HG03457 (cell line): ENCODE measurements at regions not wholly inside any gene's neighbourhood (a gene's known extent, or its start where the extent isn't known, plus 50 kb on each side); places are given as distances from the start of the nearest gene placed in this dataset.

Experiments
- ATAC-seq: cut with Tn5 transposase; IDR thresholded peaks from one replicate; pipeline ENCODE4 v1.9.1; 2021; ENCODE audit warnings: moderate number of reproducible peaks; ENCODE audit not compliant: unreplicated experiment

- ATAC-seq: no peak
Observed at GRCh38 chr4:137333031-137333430, 199.3 kb downstream of the PCDH18 start.

- ATAC-seq: no peak
Observed at GRCh38 chr4:137312257-137312656, 220.0 kb downstream of the PCDH18 start.

DNA sequence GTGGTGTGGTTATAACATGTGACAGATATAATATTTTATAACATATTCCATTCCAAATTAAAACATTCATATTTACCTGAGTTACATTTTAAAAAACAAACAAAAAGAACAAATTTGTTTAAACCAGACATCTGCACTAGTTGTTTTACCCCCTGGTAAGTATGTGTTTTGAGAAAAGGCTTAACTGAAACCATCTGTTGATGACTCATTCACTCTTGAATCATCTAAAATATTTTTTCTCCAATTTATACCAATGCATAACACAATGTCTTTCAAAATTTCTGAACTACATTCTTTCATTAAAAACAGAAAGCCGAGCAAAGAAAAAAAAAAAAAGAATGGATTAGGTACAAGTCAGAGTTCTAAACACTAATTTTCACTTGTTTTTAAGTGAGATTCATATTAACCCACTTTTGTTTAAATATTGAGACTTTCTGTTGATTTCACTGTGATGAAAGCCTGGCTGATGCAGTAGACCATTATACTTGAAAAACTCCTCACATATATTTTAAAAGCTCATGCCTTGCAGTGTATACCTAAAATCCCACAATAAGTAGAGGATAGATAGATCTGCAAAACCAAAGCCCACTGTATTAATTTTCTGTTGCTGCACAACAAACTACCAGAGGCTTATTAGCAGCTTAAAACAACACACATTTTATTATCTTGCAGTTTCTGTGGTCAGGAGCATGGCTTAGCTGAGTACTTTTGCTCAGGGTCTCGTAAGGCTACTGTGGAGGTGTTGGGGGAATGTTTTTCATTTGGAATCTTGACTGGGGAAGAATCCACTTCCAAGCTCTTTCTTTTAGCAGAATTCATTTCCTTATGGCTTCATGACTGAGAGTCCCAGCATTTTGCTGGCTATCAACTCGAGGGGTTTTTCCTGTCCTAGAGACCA, 221.5 kb downstream of the PCDH18 start:
- ATAC-seq: no peak

GRCh38 chr4:137310166-137310565, 222.1 kb downstream of the PCDH18 start:
- ATAC-seq: no peak

DNA sequence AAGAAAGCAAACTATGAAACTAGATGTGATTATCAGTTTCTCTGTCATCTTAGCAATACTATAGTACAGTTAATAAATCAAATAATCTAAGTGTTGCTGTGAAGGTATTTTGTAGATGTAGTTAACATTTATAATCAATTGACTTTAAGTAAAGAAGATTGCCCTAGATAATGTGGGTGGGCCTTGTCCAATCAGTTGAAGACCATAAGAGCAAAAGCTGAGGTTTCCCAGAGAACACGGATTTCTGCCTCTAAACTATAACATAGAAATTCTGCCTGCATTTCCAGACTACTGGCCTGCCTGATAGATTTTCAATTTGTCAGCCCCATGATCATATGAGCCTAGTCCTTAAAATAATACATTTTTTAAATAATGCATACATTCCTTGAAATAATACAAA, 222.9 kb downstream of the PCDH18 start:
- ATAC-seq: no peak

- ATAC-seq: no peak
Observed at GRCh38 chr4:137307806-137308205, 224.5 kb downstream of the PCDH18 start.

- no peak for ATAC-seq
Observed at GRCh38 chr4:137300776-137301175, 231.5 kb downstream of the PCDH18 start.

DNA sequence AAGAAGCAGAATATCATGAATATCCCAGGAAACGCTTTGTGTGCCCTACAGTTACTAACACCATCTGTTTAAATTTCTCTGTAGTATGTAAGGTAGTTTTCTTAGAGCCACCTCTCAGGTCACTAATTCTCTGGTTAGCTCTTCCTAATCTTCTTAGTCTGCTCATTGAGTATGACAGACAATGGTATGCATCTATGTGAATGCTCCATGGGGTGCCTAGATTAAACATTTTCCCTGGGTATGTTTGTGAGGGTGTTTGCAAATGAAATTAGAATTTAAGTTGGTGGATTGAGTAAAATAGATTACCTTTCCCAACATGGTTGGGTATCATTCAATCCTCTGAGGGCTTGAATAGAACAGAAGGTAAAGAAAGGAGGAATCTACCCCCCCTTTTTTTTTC, 233.0 kb downstream of the PCDH18 start:
- ATAC-seq: no peak

DNA sequence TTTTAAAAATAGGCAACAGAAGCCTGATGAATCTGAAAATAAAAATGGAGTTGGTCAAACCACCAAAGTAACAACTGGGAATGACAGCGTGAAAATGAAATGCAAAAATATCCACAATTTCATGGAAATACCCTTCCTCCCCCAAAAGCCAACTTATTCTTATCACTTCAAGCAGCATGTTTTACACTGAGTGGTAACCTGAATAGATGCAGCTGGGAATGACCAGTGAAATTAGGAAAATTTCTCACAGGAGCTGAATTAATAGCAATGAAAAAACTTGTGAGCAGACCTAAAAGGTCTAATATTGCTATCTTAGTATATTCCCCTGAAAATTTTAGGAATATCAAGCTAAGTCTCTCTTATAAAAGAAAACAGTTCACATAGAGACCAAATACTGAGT, 239.0 kb downstream of the PCDH18 start:
- ATAC-seq: no peak

DNA sequence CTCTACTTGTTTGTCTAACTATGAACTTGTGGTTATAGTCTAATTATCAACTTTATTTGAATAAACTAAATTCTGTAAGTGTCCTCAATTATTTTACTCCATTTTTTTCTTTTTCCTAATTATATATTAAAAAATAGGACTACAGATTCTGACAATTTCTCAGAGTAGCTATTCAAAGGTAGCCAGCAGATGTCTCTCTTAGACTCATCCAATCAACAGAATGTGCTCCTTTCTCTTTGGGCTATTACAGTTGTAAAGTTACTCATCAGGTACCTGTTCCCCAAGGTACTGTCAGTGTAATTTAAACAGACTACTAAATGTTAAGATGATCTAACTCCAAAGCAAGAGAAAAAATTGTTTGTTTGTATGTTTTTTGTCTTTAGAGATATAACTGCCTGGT, 248.6 kb downstream of the PCDH18 start:
- no peak for ATAC-seq

DNA sequence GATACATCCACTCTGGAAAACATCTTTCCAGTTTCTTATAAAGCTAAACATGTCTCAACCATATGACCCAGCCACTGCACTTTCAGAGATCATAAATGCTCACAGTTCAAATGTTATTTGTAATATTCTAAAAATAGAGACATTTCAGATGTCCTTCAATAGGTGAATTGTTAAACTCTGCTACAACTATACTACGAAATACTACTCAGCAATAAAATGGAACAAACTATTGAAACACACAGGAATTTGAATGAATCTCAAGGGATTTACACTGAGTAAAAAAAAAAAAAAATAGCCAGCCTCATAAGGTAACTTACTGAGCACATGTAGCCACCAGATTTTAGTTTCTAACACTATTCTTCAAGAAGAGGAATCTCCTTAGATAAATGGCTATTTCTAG, 253.9 kb downstream of the PCDH18 start:
- ATAC-seq: no peak

DNA sequence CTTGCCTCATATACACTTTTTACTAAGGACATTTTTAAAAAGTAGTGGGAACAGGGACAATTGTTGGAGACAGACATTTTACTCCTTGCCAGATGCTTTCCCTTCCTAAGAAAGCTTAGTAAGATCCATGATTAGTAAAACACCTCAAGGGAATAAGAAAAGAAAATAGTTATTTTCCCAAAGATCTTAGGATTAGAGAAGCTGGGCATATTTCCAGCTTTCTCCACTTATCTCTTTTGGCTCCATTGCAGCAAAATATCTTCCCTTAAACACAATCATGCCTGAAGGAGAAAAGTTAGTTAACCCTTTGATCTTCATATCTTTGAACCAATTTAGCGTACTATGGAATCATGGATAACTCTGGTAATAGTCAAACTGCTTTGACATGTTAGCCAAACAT, 257.9 kb downstream of the PCDH18 start:
- ATAC-seq: no peak

- no peak for ATAC-seq
Observed at GRCh38 chr4:137267024-137267423, 265.3 kb downstream of the PCDH18 start.

DNA sequence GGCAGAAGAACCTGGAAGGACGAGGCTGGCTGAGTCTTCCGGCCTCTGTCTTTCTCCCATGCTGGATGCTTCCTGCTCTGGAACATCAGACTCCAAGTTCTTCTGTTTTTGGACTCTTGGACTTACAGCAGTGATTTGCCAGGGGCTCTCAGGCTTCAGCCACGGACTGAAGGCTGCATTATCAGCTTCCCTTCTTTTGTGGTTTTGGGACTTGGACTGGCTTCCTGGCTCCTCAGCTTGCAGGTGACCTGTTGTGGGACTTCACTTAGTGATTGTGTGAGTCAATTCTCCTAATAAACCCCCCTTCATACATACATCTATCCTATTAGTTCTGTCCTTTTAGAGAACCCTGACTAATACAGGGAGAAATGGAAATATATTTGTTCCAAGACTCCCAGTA, 265.8 kb downstream of the PCDH18 start:
- ATAC-seq: no peak

- no peak for ATAC-seq
Observed at GRCh38 chr4:137263206-137263605, 269.1 kb downstream of the PCDH18 start.

- no peak for ATAC-seq
Observed at GRCh38 chr4:137253949-137254348, 278.3 kb downstream of the PCDH18 start.

DNA sequence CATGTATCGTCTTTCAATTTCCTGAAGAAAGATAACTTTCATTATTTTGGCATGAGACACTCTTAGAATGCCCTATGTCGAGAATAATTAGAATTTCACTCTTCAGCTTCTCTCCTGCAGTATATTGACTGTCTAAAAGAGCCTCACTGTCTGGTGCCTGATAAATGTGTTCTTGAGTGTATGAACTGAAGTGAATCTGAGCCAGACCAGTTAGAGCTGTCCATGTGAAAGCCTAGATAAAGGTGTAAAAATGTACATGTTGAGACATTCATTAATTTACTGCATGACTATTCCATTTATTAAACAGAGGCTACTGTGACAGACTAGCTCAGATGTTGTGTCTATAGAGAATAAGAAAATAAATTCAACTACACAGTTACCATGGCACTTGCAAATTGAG, 283.2 kb downstream of the PCDH18 start:
- no peak for ATAC-seq

DNA sequence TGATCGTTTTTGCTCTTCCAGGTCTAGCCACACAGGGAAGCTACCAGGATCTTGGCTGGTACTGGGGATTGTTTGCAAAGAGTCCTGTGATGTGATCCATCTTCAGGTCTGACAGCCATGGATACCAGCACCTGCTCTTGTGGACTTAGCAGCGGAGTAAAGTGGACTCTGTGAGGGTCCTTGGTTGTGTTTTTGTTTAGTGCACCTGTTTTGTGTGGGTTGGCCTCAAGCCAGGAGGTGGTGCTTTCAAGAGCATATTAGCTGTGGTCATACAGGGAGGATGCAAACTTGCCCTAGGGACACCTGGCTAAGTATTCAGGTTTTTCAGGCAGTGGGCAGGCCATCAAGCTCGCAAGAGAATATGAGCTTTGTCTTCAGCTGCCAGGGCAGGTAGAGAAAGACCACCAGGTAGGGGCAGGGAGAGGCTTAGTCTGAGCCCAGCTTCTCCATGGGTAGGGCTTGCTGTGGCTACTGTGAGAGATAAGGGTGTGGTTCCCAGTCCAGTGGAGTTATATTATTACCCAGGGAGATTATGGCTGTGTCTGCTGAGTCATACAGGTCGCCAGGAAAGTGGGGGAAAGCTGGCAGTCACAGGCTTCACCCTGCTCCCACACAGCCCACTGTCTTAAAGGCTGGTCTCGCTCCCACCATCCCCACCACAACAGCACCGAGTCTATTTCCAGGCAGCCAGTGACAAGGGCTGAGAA, 293.7 kb downstream of the PCDH18 start:
- no peak for ATAC-seq

DNA sequence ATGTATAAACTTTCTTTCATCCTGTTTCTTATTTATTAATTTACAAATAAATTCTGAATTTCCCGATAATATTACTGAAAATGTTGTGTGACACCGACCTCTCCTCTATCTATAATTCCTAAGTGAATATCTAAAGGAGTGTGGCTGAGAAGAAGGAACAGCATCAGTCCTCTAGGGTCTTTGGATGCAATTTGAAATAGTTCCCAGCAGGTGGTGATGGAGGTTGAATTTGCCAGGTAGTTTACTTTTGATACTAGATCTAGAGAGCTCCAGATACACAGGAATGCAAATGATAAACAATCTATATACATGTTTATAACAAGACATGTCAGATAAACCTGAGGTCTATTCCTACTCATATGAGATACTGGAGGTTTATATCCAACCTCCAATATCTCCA, 305.4 kb downstream of the PCDH18 start:
- ATAC-seq: no peak

DNA sequence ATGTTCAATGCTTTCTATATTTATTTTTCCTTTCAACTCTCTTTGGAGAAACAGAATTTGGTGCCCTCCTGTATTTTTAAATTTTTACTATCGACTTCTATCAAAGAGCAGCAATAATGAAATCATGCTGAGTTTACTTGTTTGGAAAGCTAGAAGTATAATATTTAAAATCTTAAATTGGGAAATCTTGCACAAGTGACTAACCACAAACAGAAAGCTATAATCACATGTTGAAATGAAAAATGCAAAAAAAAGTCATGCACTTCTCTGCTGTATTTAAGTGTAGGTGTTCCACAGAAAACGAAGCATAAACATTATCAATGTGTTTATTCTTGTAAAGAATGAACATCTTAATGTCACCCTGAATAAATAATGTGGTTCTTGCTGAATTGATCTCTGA, 306.1 kb downstream of the PCDH18 start:
- no peak for ATAC-seq

GRCh38 chr4:137213372-137214173, 318.7 kb downstream of the PCDH18 start:
- ATAC-seq: no peak

- ATAC-seq: no peak
Observed at GRCh38 chr4:137212601-137213000, 319.7 kb downstream of the PCDH18 start.
